ENCODE measurements at regions not wholly inside any gene's neighbourhood (a gene's known extent, or its start where the extent isn't known, plus 50 kb on each side); places are given as distances from the start of the nearest gene placed in this dataset.

DNA sequence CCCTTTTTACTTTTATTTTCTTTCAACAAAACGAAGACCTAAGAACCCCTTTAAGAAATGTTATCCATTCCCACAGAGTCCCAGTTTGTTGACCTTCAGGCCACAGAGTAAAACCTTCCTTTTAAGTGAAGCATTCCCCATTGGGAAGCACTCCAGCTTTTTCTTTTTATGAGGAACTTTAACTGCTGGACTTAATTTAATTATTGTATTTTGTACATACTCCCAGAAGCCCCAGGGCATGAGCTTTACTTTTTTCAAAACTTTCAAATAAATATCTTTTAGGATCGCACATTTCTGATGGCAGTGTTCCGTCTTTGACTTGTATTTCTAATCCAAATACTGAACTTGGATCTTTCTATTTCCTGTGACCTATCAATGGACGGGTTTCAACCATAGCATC is 68.9 kb downstream of the ZIC5 start:
- TF ChIP-seq, protein P1, sequence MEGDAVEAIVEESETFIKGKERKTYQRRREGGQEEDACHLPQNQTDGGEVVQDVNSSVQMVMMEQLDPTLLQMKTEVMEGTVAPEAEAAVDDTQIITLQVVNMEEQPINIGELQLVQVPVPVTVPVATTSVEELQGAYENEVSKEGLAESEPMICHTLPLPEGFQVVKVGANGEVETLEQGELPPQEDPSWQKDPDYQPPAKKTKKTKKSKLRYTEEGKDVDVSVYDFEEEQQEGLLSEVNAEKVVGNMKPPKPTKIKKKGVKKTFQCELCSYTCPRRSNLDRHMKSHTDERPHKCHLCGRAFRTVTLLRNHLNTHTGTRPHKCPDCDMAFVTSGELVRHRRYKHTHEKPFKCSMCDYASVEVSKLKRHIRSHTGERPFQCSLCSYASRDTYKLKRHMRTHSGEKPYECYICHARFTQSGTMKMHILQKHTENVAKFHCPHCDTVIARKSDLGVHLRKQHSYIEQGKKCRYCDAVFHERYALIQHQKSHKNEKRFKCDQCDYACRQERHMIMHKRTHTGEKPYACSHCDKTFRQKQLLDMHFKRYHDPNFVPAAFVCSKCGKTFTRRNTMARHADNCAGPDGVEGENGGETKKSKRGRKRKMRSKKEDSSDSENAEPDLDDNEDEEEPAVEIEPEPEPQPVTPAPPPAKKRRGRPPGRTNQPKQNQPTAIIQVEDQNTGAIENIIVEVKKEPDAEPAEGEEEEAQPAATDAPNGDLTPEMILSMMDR (conservative IDR thresholded peaks at IDR 0.05): no peak
- TF ChIP-seq ZFX (IDR thresholded peaks at IDR 0.05): no peak

Data from C4-2B (cell line).